Stromal cell of bone marrow (primary cell): ENCODE measurements at regions not wholly inside any gene's neighbourhood (a gene's known extent, or its start where the extent isn't known, plus 50 kb on each side); places are given as distances from the start of the nearest gene placed in this dataset.
"Not testable (repeated sequence)": the region's sequence is repeated elsewhere in the genome, so short reads cannot be mapped to it uniquely, and the experiment has no call there.

Experiments
- DNase-seq: peaks from one replicate; pipeline ENCODE4 v3.0.0-alpha.2; 2012; ENCODE audit warnings: low read depth

DNA sequence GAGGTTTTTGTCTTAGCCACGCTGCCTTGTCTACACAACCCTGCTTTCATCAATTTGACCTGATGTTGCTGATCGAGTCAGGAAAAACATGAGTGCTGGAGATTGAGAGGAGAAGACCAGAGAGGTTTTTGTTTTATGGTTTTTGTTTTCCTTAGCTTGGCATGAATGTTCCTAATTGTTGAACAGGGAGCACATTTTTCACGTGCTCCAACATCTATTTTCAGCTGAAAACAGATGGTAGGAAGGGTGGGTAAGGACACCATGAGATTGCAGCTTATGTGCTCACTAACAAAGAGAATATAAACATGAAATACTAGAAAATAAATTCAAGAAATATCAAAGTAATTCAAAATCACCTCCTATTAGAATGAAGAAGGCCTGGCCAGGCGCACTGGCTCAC lies 79.9 kb upstream of the LMCD1 start:
- DNase-seq: no peak

GRCh38 chr3:8423307-8423706 lies 78.3 kb upstream of the LMCD1 start:
- no peak for DNase-seq

- DNase-seq: no peak
Measured at GRCh38 chr3:8424281-8424680, 77.3 kb upstream of the LMCD1 start.

DNA sequence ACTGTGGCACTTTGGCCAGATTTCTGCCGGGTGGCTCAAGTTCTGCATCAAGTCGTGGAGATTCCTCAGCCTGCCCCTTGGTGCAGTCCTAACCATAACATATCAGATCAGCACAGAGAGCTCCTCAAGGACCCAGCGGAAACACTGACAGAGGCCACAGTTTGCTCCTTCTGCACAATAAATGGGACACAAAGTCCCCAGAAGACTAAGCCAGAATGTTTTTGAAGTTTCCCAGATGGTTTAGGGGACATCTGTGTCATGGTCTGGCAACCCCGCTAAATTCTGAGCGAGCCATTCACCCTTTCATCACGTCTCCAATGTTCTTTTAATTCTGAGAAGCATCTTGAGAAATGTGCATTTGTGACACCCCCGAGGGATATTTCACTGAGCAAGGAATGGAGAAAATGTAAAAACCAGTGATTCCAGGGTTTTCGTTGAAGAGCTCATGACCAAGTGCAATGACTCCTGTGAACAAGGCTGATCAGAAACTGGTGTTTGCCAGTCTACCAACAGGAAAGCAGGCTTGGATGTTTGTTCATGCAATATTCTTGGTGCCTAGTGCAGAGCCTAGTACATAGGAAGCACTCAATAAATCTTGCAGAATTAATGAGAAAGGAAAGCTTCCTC lies 64.8 kb upstream of the LMCD1 start:
- no peak for DNase-seq

- DNase-seq: no peak
Measured at GRCh38 chr3:8438507-8439079, 63.0 kb upstream of the LMCD1 start.

DNA sequence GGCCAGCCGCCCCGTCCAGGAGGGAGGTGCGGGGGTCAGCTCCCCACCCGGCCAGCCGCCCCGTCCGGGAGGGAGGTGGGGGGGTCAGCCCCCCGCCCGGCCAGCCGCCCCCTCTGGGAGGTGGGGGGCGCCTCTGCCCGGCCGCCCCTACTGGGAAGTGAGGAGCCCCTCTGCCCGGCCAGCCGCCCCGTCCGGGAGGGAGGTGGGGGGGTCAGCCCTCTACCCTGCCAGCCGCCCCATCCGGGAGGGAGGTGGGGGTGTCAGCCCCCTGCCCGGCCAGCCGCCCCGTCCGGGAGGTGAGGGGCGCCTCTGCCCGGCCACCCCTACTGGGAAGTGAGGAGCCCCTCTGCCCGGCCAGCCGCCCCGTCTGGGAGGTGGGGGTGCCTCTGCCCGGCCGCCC lies 61.5 kb upstream of the LMCD1 start:
- not testable (repeated sequence) for DNase-seq

DNA sequence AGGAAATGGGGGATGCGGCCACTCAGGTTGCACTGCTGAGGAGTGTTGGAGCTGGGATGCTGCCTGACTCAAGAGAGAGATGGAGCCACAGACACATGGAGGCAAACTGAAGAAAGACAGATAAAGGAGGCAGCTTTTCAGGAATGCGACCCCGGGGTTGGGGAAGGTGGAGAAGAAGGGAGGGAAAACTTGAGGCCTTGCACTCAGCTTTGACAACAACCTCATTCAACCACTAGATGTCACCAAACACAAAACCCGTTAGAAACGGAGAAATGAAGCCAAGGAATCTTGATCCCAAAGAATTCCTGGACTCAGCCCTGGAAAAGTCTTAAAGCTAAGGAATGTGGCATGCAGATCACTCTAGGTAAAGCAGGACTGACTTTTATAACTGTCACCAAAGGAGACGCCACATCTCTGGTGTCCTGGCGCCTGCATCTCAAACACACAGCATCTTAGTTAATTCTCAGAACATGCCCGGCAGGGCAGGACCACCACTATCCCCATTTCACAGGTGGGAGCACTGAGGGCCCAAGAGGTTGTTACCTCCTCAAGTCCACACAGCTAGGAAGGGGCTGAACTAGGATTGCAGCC lies 59.6 kb upstream of the LMCD1 start:
- peak; percentile 58 for DNase-seq

DNA sequence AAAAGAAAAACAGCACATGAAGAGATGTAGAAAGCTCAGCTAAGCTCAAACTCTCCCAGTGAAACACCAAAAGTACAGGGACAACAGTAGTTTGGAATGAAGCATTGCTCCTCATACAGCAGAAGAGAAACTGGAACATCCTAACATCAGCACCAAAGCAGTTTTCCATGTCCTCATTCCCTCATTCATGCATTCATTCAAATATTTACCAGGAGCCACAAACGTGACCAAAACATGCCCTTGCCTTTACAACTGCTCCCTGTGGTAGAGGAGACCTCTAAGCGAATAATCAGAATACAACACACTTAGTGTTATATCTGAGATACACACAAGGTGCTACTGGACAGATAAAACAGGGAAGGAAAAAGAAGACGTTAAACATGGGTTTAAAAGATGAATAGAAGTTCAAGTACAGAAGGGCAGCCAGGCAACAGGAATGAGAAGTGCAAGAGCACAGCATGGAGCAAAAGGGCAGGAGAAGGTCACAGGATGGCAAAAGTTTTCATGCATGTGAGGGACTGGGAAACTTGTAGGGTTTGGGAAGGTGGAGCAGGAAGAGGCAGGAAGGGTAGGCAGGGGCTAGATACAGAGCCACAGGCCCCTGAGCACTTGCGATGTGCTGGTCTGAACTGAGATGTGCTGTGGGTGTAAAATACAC lies 58.5 kb upstream of the LMCD1 start:
- no peak for DNase-seq

DNA sequence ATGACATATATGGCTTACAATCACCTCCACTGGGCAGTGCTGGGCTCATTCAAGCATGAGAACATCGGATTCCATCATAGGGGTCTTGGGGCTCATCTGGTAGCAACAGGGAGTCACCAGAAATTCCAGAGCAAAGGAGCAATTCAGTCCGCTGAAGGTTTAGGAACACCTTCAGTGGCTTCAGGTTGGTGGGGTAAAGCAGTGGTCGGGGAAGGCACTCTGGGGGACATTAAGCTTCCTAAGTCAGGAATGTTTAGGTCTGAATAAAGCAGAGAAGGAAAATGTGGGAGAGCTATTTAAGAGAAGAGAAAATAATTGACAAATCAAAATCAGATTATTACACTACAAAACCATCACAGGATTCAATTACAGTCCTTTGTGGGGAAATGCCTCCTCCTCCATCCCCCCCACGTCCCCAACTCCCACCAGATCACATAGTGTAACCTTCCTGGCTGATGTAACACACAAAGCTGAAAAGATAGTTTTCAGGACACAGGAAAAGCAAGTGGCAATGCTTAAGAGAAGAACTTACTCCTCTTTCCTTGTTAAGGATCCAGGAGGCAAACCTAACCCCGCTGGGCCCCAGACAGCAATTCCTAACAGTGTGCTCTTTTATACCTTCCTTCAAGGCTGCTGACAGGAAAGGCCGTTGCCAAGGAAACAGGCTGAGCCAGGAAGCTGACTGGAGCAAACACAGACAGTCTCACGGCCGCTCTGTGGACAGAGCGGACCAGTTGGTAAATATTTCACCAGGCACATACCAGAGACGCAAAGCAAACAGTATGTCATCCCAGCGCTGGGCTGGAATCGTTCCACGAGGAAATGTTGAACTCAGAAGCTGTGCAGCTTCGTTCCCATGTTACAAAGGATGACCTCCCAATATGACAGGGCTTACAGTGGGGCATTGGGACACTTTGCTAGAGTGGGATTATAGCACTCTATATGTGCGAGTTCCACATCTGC lies 57.5 kb upstream of the LMCD1 start:
- DNase-seq: peak; percentile 98

DNA sequence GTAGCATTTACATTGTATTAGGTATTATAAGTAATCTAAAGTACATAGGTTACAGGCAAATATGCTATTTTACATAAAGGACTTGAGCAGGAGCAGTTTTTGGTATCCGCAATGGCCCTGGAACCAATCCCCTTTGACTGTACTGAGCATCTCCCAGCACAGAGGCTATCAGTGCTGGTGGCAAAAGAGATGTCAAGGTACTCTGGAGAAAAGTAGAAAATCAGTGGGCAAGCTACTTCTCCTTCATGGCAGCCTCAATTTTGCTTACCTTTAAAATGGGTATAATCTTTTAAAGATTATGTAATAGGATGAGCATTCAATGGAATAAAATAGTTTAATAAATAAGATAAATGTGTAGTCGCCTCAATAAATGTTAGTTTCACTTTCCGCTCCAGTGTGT lies 56.7 kb upstream of the LMCD1 start:
- no peak for DNase-seq

- DNase-seq: peak; percentile 98
Measured at GRCh38 chr3:8445861-8446260, 55.8 kb upstream of the LMCD1 start.

GRCh38 chr3:8446845-8447244 lies 54.8 kb upstream of the LMCD1 start:
- DNase-seq: no peak

GRCh38 chr3:8450618-8451017 lies 51.0 kb upstream of the LMCD1 start:
- DNase-seq: no peak

DNA sequence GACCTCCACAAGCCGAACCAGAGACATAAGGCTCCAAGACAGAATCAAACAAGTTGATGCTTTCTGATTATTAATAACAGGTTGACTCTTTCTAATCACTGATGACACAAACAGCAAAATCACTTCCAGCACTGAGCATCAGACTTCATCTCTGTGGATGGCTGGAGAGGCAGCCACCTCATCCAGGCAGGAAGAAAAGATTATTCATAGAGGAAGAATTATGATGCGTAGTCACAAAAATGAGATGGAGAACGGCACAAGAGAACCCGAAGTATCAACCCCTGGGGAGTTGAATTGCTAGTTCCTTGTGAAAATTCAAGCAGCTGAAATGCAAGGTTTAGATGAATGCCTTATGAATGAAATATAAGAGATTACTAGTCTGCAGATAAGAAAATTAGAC lies 49.9 kb upstream of the LMCD1 start:
- DNase-seq: peak; percentile 65
